Caco-2 (cell line): ENCODE measurements at regions not wholly inside any gene's neighbourhood (a gene's known extent, or its start where the extent isn't known, plus 50 kb on each side); places are given as distances from the start of the nearest gene placed in this dataset.

ENCODE experiments used
- BruUV-seq: library from RNA; stranded (reverse); fragments of 400-500 nt; replicated peaks from 2 replicates; lab custom pipeline; 2021; lab: Mats Ljungman, UMichigan
- CTCF ChIA-PET: fragments of 300-600 bp; sonication (Branson Sonifier 250); formaldehyde crosslinking; loops from one replicate; lab custom pipeline; 2022; ENCODE audit warnings: antibody characterized with exemption; lab: Charles Lee
- POLR2A ChIA-PET: fragments of 300-600 bp; sonication (Branson Sonifier 250); formaldehyde crosslinking; loops from one replicate; lab custom pipeline; 2022; ENCODE audit warnings: antibody characterized with exemption; lab: Charles Lee
- DNase-seq, 2 experiments: peaks; one replicate each; pipeline versions ENCODE4 v3.0.0 to v3.0.0-alpha.2; 2020 to 2022
- H3K27me3 ChIP-seq: replicated peaks from 2 replicates; pipeline ENCODE4 v1.6.0; 2011; ENCODE audit warnings: low read length; ENCODE audit not compliant: control insufficient read depth, insufficient read depth
- H3K36me3 ChIP-seq: 2 replicates; pipeline ENCODE4 v1.5.1; 2011; ENCODE audit warnings: low read length; ENCODE audit not compliant: control insufficient read depth, insufficient read depth
- H3K4me1 ChIP-seq: fragments of 250-450 bp; sonication (Bioruptor Pico); 2 replicates; pipeline ENCODE4 v1.5.1; 2020; ENCODE audit warnings: mild to moderate bottlenecking
- H3K4me3 ChIP-seq: 2 replicates; pipeline ENCODE4 v1.5.1; 2011; ENCODE audit warnings: low read depth, mild to moderate bottlenecking, control low read depth, low read length
- H3K9me3 ChIP-seq: fragments of 250-450 bp; sonication (Bioruptor Pico); 2 replicates; pipeline ENCODE4 v1.5.1; 2020; ENCODE audit warnings: mild to moderate bottlenecking, moderate library complexity
- H3K27ac Mint-ChIP-seq: one replicate; pipeline ENCODE4 v1.8.0; 2022; ENCODE audit warnings: mixed read lengths; ENCODE audit not compliant: unreplicated experiment
- H3K27me3 Mint-ChIP-seq: one replicate; pipeline ENCODE4 v1.8.0; 2022; ENCODE audit warnings: mixed read lengths; ENCODE audit not compliant: insufficient read depth, unreplicated experiment
- H3K36me3 Mint-ChIP-seq: one replicate; pipeline ENCODE4 v1.8.0; 2022; ENCODE audit warnings: mild to moderate bottlenecking, mixed read lengths; ENCODE audit not compliant: insufficient read depth, unreplicated experiment
- H3K4me1 Mint-ChIP-seq: one replicate; pipeline ENCODE4 v1.8.0; 2022; ENCODE audit warnings: low read depth, mixed read lengths; ENCODE audit not compliant: unreplicated experiment
- H3K4me3 Mint-ChIP-seq: one replicate; pipeline ENCODE4 v1.8.0; 2022; ENCODE audit warnings: mild to moderate bottlenecking, moderate library complexity, mixed read lengths; ENCODE audit not compliant: unreplicated experiment
- H3K9me3 Mint-ChIP-seq: one replicate; pipeline ENCODE4 v1.8.0; 2022; ENCODE audit warnings: mixed read lengths; ENCODE audit not compliant: unreplicated experiment
- intact Hi-C: fragments of 100-400 bp; cut with micrococcal nuclease; formaldehyde crosslinking; loops from one replicate; pipeline ENCODE4 v1.10.0; 2022; ENCODE audit not compliant: unreplicated experiment
- TF ChIP-seq, protein P1 (sequence below), 2 experiments: fragments of 200-600 bp in 1 of 2; IDR thresholded peaks; 1 replicate in 1 of 2; 2 replicates in 1 of 2; pipeline versions ENCODE4 v1.5.1 to v1.8.0; 2011 to 2022; ENCODE audit warnings: antibody characterized with exemption in 1 of 2, control low read depth in 1 of 2, inconsistent platforms in 1 of 2, low read depth in 1 of 2, low read length in 1 of 2, mild to moderate bottlenecking in 1 of 2, moderate library complexity in 1 of 2; ENCODE audit not compliant: insufficient read depth in 1 of 2, severe bottlenecking in 1 of 2, unreplicated experiment in 1 of 2

DNA sequence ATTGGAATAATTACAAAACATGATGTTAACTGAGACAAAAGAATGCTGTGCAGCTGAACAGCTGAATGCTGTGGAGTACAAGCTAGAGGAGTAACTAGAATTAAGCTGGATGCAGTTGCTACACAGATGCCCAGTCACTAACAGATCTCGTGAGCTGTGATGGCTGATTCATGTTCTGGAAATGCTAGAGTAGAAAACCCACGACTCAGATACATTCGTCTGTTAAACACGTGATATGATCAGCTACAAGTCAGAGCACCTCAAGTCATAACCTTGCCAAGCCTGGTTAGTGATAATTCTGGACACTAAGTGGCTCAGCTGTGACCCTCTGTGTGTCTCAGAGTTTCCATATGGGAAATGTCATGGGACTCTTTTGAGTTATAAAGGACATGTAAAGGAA lies 89.7 kb upstream of the ESRRG start:
- H3K36me3 ChIP-seq: no peaks in the 10 kb centered on the region
- 0 out of 2 replicates have a peak, but pooled peaks cover 4% of the 10 kb centered on the region for H3K4me1 ChIP-seq
- ChIA-PET POLR2A (no interaction called here), CTCF (no interaction called here)
- Mint-ChIP-seq H3K4me3 (no peak overlapping the region), H3K4me1 (no peaks in the 10 kb centered on the region), H3K27me3 (peaks cover 3% of the 10 kb centered on the region), H3K36me3 (no peaks in the 10 kb centered on the region), H3K9me3 (no peaks in the 10 kb centered on the region), H3K27ac (no peak overlapping the region)
- no peak for DNase-seq
- no peak overlapping the region for H3K4me3 ChIP-seq
- TF ChIP-seq, protein P1, sequence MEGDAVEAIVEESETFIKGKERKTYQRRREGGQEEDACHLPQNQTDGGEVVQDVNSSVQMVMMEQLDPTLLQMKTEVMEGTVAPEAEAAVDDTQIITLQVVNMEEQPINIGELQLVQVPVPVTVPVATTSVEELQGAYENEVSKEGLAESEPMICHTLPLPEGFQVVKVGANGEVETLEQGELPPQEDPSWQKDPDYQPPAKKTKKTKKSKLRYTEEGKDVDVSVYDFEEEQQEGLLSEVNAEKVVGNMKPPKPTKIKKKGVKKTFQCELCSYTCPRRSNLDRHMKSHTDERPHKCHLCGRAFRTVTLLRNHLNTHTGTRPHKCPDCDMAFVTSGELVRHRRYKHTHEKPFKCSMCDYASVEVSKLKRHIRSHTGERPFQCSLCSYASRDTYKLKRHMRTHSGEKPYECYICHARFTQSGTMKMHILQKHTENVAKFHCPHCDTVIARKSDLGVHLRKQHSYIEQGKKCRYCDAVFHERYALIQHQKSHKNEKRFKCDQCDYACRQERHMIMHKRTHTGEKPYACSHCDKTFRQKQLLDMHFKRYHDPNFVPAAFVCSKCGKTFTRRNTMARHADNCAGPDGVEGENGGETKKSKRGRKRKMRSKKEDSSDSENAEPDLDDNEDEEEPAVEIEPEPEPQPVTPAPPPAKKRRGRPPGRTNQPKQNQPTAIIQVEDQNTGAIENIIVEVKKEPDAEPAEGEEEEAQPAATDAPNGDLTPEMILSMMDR (IDR thresholded peaks at IDR 0.05; ENCODE audit: insufficient read depth in 1 of 2, low read depth in 1 of 2, low read length in 1 of 2, severe bottlenecking in 1 of 2, unreplicated experiment in 1 of 2): no peak
- H3K9me3 ChIP-seq: no peaks in the 10 kb centered on the region
- no TSS peak for BruUV-seq
- intact Hi-C loops: no loop called here
- H3K27me3 ChIP-seq: no peaks in the 10 kb centered on the region

DNA sequence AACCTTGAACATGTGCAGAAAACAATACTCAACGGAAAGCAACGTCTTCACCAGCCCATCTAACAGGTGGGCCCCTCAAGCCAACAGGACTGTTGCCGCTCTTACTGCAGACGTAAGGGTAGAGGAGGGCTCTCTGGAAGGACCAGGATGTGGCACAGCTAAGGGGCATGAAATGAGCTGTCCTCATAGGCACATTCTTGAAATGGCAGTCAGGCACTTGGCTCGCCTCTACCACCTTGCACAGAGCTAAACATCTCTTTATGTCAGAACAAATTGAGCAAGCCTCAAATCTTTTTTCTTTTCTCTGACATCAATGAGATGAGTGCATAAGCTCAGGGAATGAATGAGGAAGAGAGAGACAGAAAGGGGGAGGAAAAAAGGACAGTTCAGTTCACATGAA lies 86.4 kb upstream of the ESRRG start:
- intact Hi-C loops: no loop called here
- H3K4me3 ChIP-seq: no peak overlapping the region
- no peaks in the 10 kb centered on the region for H3K9me3 ChIP-seq
- Mint-ChIP-seq H3K27ac (no peak overlapping the region), H3K4me1 (no peaks in the 10 kb centered on the region), H3K4me3 (no peak overlapping the region), H3K9me3 (no peaks in the 10 kb centered on the region), H3K36me3 (no peaks in the 10 kb centered on the region), H3K27me3 (peaks cover 3% of the 10 kb centered on the region)
- BruUV-seq: no TSS peak
- TF ChIP-seq, protein P1 (IDR thresholded peaks at IDR 0.05; ENCODE audit: insufficient read depth in 1 of 2, low read depth in 1 of 2, low read length in 1 of 2, severe bottlenecking in 1 of 2, unreplicated experiment in 1 of 2): no peak
- no peaks in the 10 kb centered on the region for H3K4me1 ChIP-seq
- H3K36me3 ChIP-seq: no peaks in the 10 kb centered on the region
- no peaks in the 10 kb centered on the region for H3K27me3 ChIP-seq
- ChIA-PET POLR2A (no interaction called here), CTCF (no interaction called here)
- DNase-seq: no peak

GRCh38 chr1:216807696-216808095 lies 84.5 kb upstream of the ESRRG start:
- ChIA-PET POLR2A (no interaction called here), CTCF (no interaction called here)
- TF ChIP-seq, protein P1 (IDR thresholded peaks at IDR 0.05; ENCODE audit: insufficient read depth in 1 of 2, low read depth in 1 of 2, low read length in 1 of 2, severe bottlenecking in 1 of 2, unreplicated experiment in 1 of 2): no peak
- no peaks in the 10 kb centered on the region for H3K36me3 ChIP-seq
- no peaks in the 10 kb centered on the region for H3K9me3 ChIP-seq
- DNase-seq: no peak
- Mint-ChIP-seq H3K27ac (no peak overlapping the region), H3K36me3 (no peaks in the 10 kb centered on the region), H3K4me1 (no peaks in the 10 kb centered on the region), H3K27me3 (peaks cover 5% of the 10 kb centered on the region), H3K9me3 (no peaks in the 10 kb centered on the region), H3K4me3 (no peak overlapping the region)
- no peaks in the 10 kb centered on the region for H3K27me3 ChIP-seq
- no peak overlapping the region for H3K4me3 ChIP-seq
- no peaks in the 10 kb centered on the region for H3K4me1 ChIP-seq
- BruUV-seq: no TSS peak
- intact Hi-C loops: no loop called here
